GM20431 (cell line): ENCODE measurements at regions not wholly inside any gene's neighbourhood (a gene's known extent, or its start where the extent isn't known, plus 50 kb on each side); places are given as distances from the start of the nearest gene placed in this dataset.

Experiments used
- in situ Hi-C: fragments of 300-500 bp; cut with MseI, MboI; formaldehyde crosslinking; loops from one replicate; pipeline ENCODE4 v1.15.0; 2020; ENCODE audit warnings: low sequenced_read_pairs; ENCODE audit not compliant: unreplicated experiment

GRCh38 chr20:51335329-51335841 lies 207.1 kb downstream of the NFATC2 start:
- in situ Hi-C loops, result no loop called here

- in situ Hi-C loops, result no loop called here
These were observed 207.9 kb downstream of the NFATC2 start for GRCh38 chr20:51334609-51335008.

GRCh38 chr20:51333971-51334370 lies 208.5 kb downstream of the NFATC2 start:
- in situ Hi-C loops, result no loop called here

GRCh38 chr20:51333446-51333845 lies 209.1 kb downstream of the NFATC2 start:
- in situ Hi-C loops, result no loop called here

GRCh38 chr20:51331481-51331880 lies 211.0 kb downstream of the NFATC2 start:
- in situ Hi-C loops, result no loop called here

- in situ Hi-C loops, result no loop called here
These were observed 212.7 kb downstream of the NFATC2 start for GRCh38 chr20:51329845-51330244.

GRCh38 chr20:51327251-51327841 lies 215.2 kb downstream of the NFATC2 start:
- in situ Hi-C loops, result no loop called here

- in situ Hi-C loops, result no loop called here
These were observed 216.2 kb downstream of the NFATC2 start for GRCh38 chr20:51326201-51326819.

GRCh38 chr20:51322164-51322707 lies 220.3 kb downstream of the NFATC2 start:
- in situ Hi-C loops, result loop anchor here (25.0 kb wide), 1 partner anchor 535 kb away; the partner anchor contains the start of gene BCAS4

- in situ Hi-C loops, result loop anchor here (25.0 kb wide), 1 partner anchor 534 kb away; the partner anchor contains the start of gene BCAS4
These were observed 221.0 kb downstream of the NFATC2 start for GRCh38 chr20:51321343-51322163.

- in situ Hi-C loops, result loop anchor here (25.0 kb wide), 1 partner anchor 532 kb away; the partner anchor contains the start of gene BCAS4
These were observed 223.0 kb downstream of the NFATC2 start for GRCh38 chr20:51319522-51319921.

- in situ Hi-C loops, result loop anchor here (25.0 kb wide), 1 partner anchor 531 kb away; the partner anchor contains the start of gene BCAS4
These were observed 224.2 kb downstream of the NFATC2 start for GRCh38 chr20:51318058-51318949.

GRCh38 chr20:51315390-51315789 lies 227.1 kb downstream of the NFATC2 start:
- in situ Hi-C loops, result loop anchor here (25.0 kb wide), 1 partner anchor 528 kb away; the partner anchor contains the start of gene BCAS4

- in situ Hi-C loops, result loop anchor here (25.0 kb wide), 1 partner anchor 526 kb away; the partner anchor contains the start of gene BCAS4
These were observed 229.1 kb downstream of the NFATC2 start for GRCh38 chr20:51313358-51313827.

GRCh38 chr20:51312480-51312783 lies 230.1 kb downstream of the NFATC2 start:
- in situ Hi-C loops, result loop anchor here (25.0 kb wide), 1 partner anchor 525 kb away; the partner anchor contains the start of gene BCAS4

- in situ Hi-C loops, result loop anchor here (25.0 kb wide), 1 partner anchor 525 kb away; the partner anchor contains the start of gene BCAS4
These were observed 230.7 kb downstream of the NFATC2 start for GRCh38 chr20:51311636-51312479.

- in situ Hi-C loops, result loop anchor here (25.0 kb wide), 1 partner anchor 523 kb away; the partner anchor contains the start of gene BCAS4
These were observed 232.3 kb downstream of the NFATC2 start for GRCh38 chr20:51310216-51310615.

- in situ Hi-C loops, result loop anchor here (10.0 to 25.0 kb wide), 2 partner anchors 314 to 522 kb away; partner anchors contain the start of gene BCAS4
These were observed 233.4 kb downstream of the NFATC2 start for GRCh38 chr20:51309128-51309527.
